Subcutaneous abdominal adipose tissue (tissue), 5 donors: ENCODE measurements at regions not wholly inside any gene's neighbourhood (a gene's known extent, or its start where the extent isn't known, plus 50 kb on each side); places are given as distances from the start of the nearest gene placed in this dataset.

Source experiments
- H3K27ac ChIP-seq: one replicate; pipeline ENCODE4 v1.7.0; 2013; ENCODE audit warnings: low read depth, mild to moderate bottlenecking, inconsistent platforms, low read length, moderate library complexity
- H3K27me3 ChIP-seq, 5 donors: one replicate each; pipeline ENCODE4 v1.7.0; 2013; ENCODE audit warnings: low read length in 5 of 5, inconsistent platforms in 1 of 5; ENCODE audit not compliant: control insufficient read depth in 5 of 5, insufficient read depth in 4 of 5
- H3K36me3 ChIP-seq, 5 donors: one replicate each; pipeline ENCODE4 v1.7.0; 2013; ENCODE audit warnings: low read length in 5 of 5; ENCODE audit not compliant: control insufficient read depth in 5 of 5, insufficient read depth in 5 of 5
- H3K4me1 ChIP-seq, 5 donors: one replicate each; pipeline ENCODE4 v1.7.0; 2013; ENCODE audit warnings: low read length in 5 of 5, mild to moderate bottlenecking in 3 of 5, moderate library complexity in 1 of 5; ENCODE audit not compliant: control insufficient read depth in 5 of 5, insufficient read depth in 5 of 5
- H3K4me3 ChIP-seq, 5 donors: one replicate each; pipeline ENCODE4 v1.7.0; 2013; ENCODE audit warnings: low read length in 5 of 5, low read depth in 1 of 5
- H3K9ac ChIP-seq, 5 donors: one replicate each; pipeline ENCODE4 v1.7.0; 2013; ENCODE audit warnings: low read length in 5 of 5, mild to moderate bottlenecking in 4 of 5, moderate library complexity in 3 of 5
- H3K9me3 ChIP-seq, 5 donors: one replicate each; pipeline ENCODE4 v1.7.0; 2013; ENCODE audit warnings: low read length in 5 of 5; ENCODE audit not compliant: control insufficient read depth in 5 of 5
- donor health status: healthy.
- donor health status: healthy.
- donor health status: healthy.
- donor health status: healthy.
- donor health status: healthy.

- H3K36me3 ChIP-seq, result no peaks in the 10 kb centered on the region
- H3K4me1 ChIP-seq, result peaks cover 0 to 5% (median 0%) of the 10 kb centered on the region in 5 donors
- H3K9me3 ChIP-seq, result no peaks in the 10 kb centered on the region
- no peak overlapping the region for H3K9ac ChIP-seq
- no peak overlapping the region for H3K27ac ChIP-seq
- no peak overlapping the region for H3K4me3 ChIP-seq
- H3K27me3 ChIP-seq, result no peaks in the 10 kb centered on the region
Measured at GRCh38 chr7:19400758-19401254, 255.6 kb upstream of the FERD3L start.

GRCh38 chr7:19397911-19398310 lies 252.7 kb upstream of the FERD3L start:
- H3K27ac ChIP-seq, result no peak overlapping the region
- H3K9ac ChIP-seq, result no peak overlapping the region
- H3K36me3 ChIP-seq, result no peaks in the 10 kb centered on the region

GRCh38 chr7:19392246-19392645 lies 247.0 kb upstream of the FERD3L start:
- Histone ChIP-seq H3K36me3 (no peaks in the 10 kb centered on the region), H3K9ac (no peak overlapping the region), H3K27ac (no peak overlapping the region), H3K4me3 (no peak overlapping the region), H3K27me3 (no peaks in the 10 kb centered on the region), H3K9me3 (no peaks in the 10 kb centered on the region), H3K4me1 (no peaks in the 10 kb centered on the region)

More at GRCh38 chr7:19397911-19398310, 252.7 kb upstream of the FERD3L start:
- Histone ChIP-seq H3K4me1 (no peaks in the 10 kb centered on the region), H3K9me3 (no peaks in the 10 kb centered on the region), H3K27me3 (no peaks in the 10 kb centered on the region), H3K4me3 (no peak overlapping the region)

GRCh38 chr7:19390795-19391194 lies 245.6 kb upstream of the FERD3L start:
- Histone ChIP-seq H3K4me1 (no peaks in the 10 kb centered on the region), H3K4me3 (no peak overlapping the region), H3K9ac (no peak overlapping the region), H3K36me3 (no peaks in the 10 kb centered on the region), H3K9me3 (no peaks in the 10 kb centered on the region), H3K27me3 (no peaks in the 10 kb centered on the region), H3K27ac (no peak overlapping the region)

GRCh38 chr7:19381321-19381720 lies 236.1 kb upstream of the FERD3L start:
- H3K9ac ChIP-seq, result no peak overlapping the region
- no peaks in the 10 kb centered on the region for H3K27me3 ChIP-seq
- no peak overlapping the region for H3K27ac ChIP-seq
- peaks cover 0 to 2% (median 0%) of the 10 kb centered on the region in 5 donors for H3K9me3 ChIP-seq
- H3K4me1 ChIP-seq, result no peaks in the 10 kb centered on the region
- no peaks in the 10 kb centered on the region for H3K36me3 ChIP-seq
- no peak overlapping the region for H3K4me3 ChIP-seq

- no peaks in the 10 kb centered on the region for H3K4me1 ChIP-seq
- no peaks in the 10 kb centered on the region for H3K36me3 ChIP-seq
- H3K9me3 ChIP-seq, result no peaks in the 10 kb centered on the region
- no peak overlapping the region for H3K27ac ChIP-seq
- no peak overlapping the region for H3K4me3 ChIP-seq
- no peaks in the 10 kb centered on the region for H3K27me3 ChIP-seq
- H3K9ac ChIP-seq, result no peak overlapping the region
Measured at GRCh38 chr7:19378345-19378714, 233.1 kb upstream of the FERD3L start.

- Histone ChIP-seq H3K4me3 (no peak overlapping the region), H3K9ac (no peak overlapping the region), H3K27ac (no peak overlapping the region)
Measured at GRCh38 chr7:19377611-19378344, 232.6 kb upstream of the FERD3L start.

GRCh38 chr7:19376538-19376937 lies 231.3 kb upstream of the FERD3L start:
- no peak overlapping the region for H3K4me3 ChIP-seq
- H3K9ac ChIP-seq, result no peak overlapping the region
- H3K27me3 ChIP-seq, result no peaks in the 10 kb centered on the region
- no peaks in the 10 kb centered on the region for H3K36me3 ChIP-seq
- H3K9me3 ChIP-seq, result no peaks in the 10 kb centered on the region
- no peaks in the 10 kb centered on the region for H3K4me1 ChIP-seq
- no peak overlapping the region for H3K27ac ChIP-seq

More at GRCh38 chr7:19377611-19378344, 232.6 kb upstream of the FERD3L start:
- Histone ChIP-seq H3K9me3 (no peaks in the 10 kb centered on the region), H3K27me3 (no peaks in the 10 kb centered on the region), H3K4me1 (no peaks in the 10 kb centered on the region), H3K36me3 (no peaks in the 10 kb centered on the region)

GRCh38 chr7:19375976-19376375 lies 230.8 kb upstream of the FERD3L start:
- Histone ChIP-seq H3K9ac (no peak overlapping the region), H3K4me1 (no peaks in the 10 kb centered on the region), H3K4me3 (no peak overlapping the region), H3K27me3 (no peaks in the 10 kb centered on the region), H3K27ac (no peak overlapping the region), H3K36me3 (no peaks in the 10 kb centered on the region), H3K9me3 (no peaks in the 10 kb centered on the region)

GRCh38 chr7:19373334-19373733 lies 228.1 kb upstream of the FERD3L start:
- Histone ChIP-seq H3K36me3 (no peaks in the 10 kb centered on the region), H3K9ac (no peak overlapping the region), H3K4me3 (no peak overlapping the region), H3K27me3 (peaks cover 0 to 2% (median 0%) of the 10 kb centered on the region in 5 donors), H3K4me1 (peaks cover 0 to 5% (median 0%) of the 10 kb centered on the region in 5 donors), H3K9me3 (no peaks in the 10 kb centered on the region), H3K27ac (no peak overlapping the region)
